GM23338 (cell line): ENCODE measurements at regions not wholly inside any gene's neighbourhood (a gene's known extent, or its start where the extent isn't known, plus 50 kb on each side); places are given as distances from the start of the nearest gene placed in this dataset.

Source experiments
- ATAC-seq: fragments of 200-7000 bp; cut with Tn5 transposase; 3 replicates; pipeline ENCODE4 v1.9.1; 2020
- DNase-seq: peaks from one replicate; pipeline ENCODE4 v3.0.0-alpha.2; 2015; ENCODE audit warnings: low spot score
- H2AFZ ChIP-seq: fragments of 200-600 bp; sonication (generic); 2 replicates; pipeline ENCODE4 v1.8.0; 2016; ENCODE audit warnings: antibody characterized with exemption, mild to moderate bottlenecking, moderate library complexity
- H3F3A ChIP-seq: fragments of 200-600 bp; sonication (generic); replicated peaks from 2 replicates; pipeline ENCODE4 v1.8.0; 2017; ENCODE audit warnings: antibody characterized with exemption, mixed run types, low read depth
- H3K27ac ChIP-seq: fragments of 200-600 bp; sonication (generic); 2 replicates; pipeline ENCODE4 v1.6.1; 2016; ENCODE audit warnings: low read depth
- H3K27me3 ChIP-seq: fragments of 200-600 bp; sonication (generic); 2 replicates; pipeline ENCODE4 v1.8.0; 2016; ENCODE audit warnings: mild to moderate bottlenecking, mixed run types, moderate library complexity; ENCODE audit not compliant: insufficient read depth
- H3K36me3 ChIP-seq: fragments of 200-600 bp; sonication (generic); 2 replicates; pipeline ENCODE4 v1.8.0; 2016; ENCODE audit warnings: mild to moderate bottlenecking; ENCODE audit not compliant: insufficient read depth
- H3K4me1 ChIP-seq: fragments of 200-600 bp; sonication (generic); 2 replicates; pipeline ENCODE4 v1.8.0; 2016; ENCODE audit warnings: mild to moderate bottlenecking, moderate library complexity; ENCODE audit not compliant: insufficient read depth
- H3K4me2 ChIP-seq: fragments of 200-600 bp; sonication (generic); 2 replicates; pipeline ENCODE4 v1.7.1; 2017; ENCODE audit warnings: mixed run types
- H3K4me3 ChIP-seq: fragments of 200-600 bp; sonication (generic); 2 replicates; pipeline ENCODE4 v1.6.1; 2016; ENCODE audit warnings: mixed run types
- H3K79me2 ChIP-seq: fragments of 200-600 bp; sonication (generic); replicated peaks from 2 replicates; pipeline ENCODE4 v1.8.0; 2017; ENCODE audit warnings: mild to moderate bottlenecking; ENCODE audit not compliant: insufficient read depth
- H3K9me2 ChIP-seq: fragments of 200-600 bp; sonication (generic); 2 replicates; pipeline ENCODE4 v1.8.0; 2017; ENCODE audit not compliant: insufficient read depth
- H4K20me1 ChIP-seq: fragments of 200-600 bp; sonication (generic); replicated peaks from 2 replicates; pipeline ENCODE4 v1.8.0; 2017; ENCODE audit warnings: mild to moderate bottlenecking; ENCODE audit not compliant: insufficient read depth
- H3K27ac Mint-ChIP-seq: 2 replicates; pipeline ENCODE4 v1.8.0; 2020; ENCODE audit warnings: inconsistent platforms, mild to moderate bottlenecking, moderate library complexity, mixed read lengths
- H3K27me3 Mint-ChIP-seq: 3 replicates; pipeline ENCODE4 v1.8.0; 2022; ENCODE audit warnings: low read depth, mild to moderate bottlenecking, moderate library complexity, mixed read lengths, inconsistent platforms; ENCODE audit not compliant: insufficient read depth, poor library complexity
- H3K36me3 Mint-ChIP-seq: 3 replicates; pipeline ENCODE4 v1.8.0; 2021; ENCODE audit warnings: low read depth, mild to moderate bottlenecking, inconsistent platforms, moderate library complexity, mixed read lengths
- H3K4me1 Mint-ChIP-seq: 3 replicates; pipeline ENCODE4 v1.8.0; 2020; ENCODE audit warnings: mild to moderate bottlenecking, inconsistent platforms, mixed read lengths
- H3K4me3 Mint-ChIP-seq: 3 replicates; pipeline ENCODE4 v1.8.0; 2021; ENCODE audit warnings: moderate library complexity, mild to moderate bottlenecking, inconsistent platforms, mixed read lengths
- H3K9me3 Mint-ChIP-seq: 3 replicates; pipeline ENCODE4 v1.8.0; 2020; ENCODE audit warnings: moderate library complexity, mild to moderate bottlenecking, inconsistent platforms, mixed read lengths
- CREB1 ChIP-seq: fragments of 250-450 bp; sonication (Bioruptor Pico); IDR thresholded peaks from 2 replicates; pipeline ENCODE4 v1.5.0; 2020; ENCODE audit warnings: low read depth, mild to moderate bottlenecking, moderate library complexity
- CTCF ChIP-seq, 2 experiments: fragments of 200-600 bp in 1 of 2; sonication (generic) in 1 of 2; conservative IDR thresholded peaks; 2 replicates each; pipeline versions ENCODE4 v1.5.1 to v1.6.1; 2016 to 2017; ENCODE audit warnings: antibody characterized with exemption in 2 of 2, low read depth in 2 of 2, mild to moderate bottlenecking in 2 of 2, moderate library complexity in 1 of 2
- EZH2 ChIP-seq: fragments of 200-600 bp; sonication (generic); IDR thresholded peaks from one replicate; pipeline ENCODE4 v1.8.0; 2017; ENCODE audit warnings: antibody characterized with exemption, mild to moderate bottlenecking, low read depth; ENCODE audit not compliant: unreplicated experiment
- JUNB ChIP-seq: IDR thresholded peaks from one replicate; pipeline ENCODE4 v1.6.1; 2016; ENCODE audit warnings: antibody characterized with exemption; ENCODE audit not compliant: unreplicated experiment
- NANOG ChIP-seq: IDR thresholded peaks from 2 replicates; pipeline ENCODE4 v1.6.1; 2016; ENCODE audit warnings: antibody characterized with exemption, borderline replicate concordance
- POLR2AphosphoS5 ChIP-seq: IDR thresholded peaks from 2 replicates; pipeline ENCODE4 v1.6.1; 2016; ENCODE audit warnings: antibody characterized with exemption, low read depth
- STAT1 ChIP-seq: IDR thresholded peaks from one replicate; pipeline ENCODE4 v1.6.1; 2016; ENCODE audit warnings: antibody characterized with exemption; ENCODE audit not compliant: unreplicated experiment
- ZNF114 ChIP-seq: fragments of 250-450 bp; sonication (Bioruptor Pico); IDR thresholded peaks from 2 replicates; pipeline ENCODE4 v1.5.0; 2020; ENCODE audit warnings: mild to moderate bottlenecking, moderate library complexity
- ZNF331 ChIP-seq: fragments of 250-450 bp; sonication (Bioruptor Pico); IDR thresholded peaks from 2 replicates; pipeline ENCODE4 v1.5.0; 2020; ENCODE audit warnings: low read depth, mild to moderate bottlenecking, moderate library complexity
- TF ChIP-seq, protein P1 (sequence below): IDR thresholded peaks from 2 replicates; pipeline ENCODE4 v1.6.1; 2016; ENCODE audit warnings: antibody characterized with exemption
- TF ChIP-seq, protein P2 (sequence below): IDR thresholded peaks from one replicate; pipeline ENCODE4 v1.6.1; 2018; ENCODE audit warnings: antibody characterized with exemption; ENCODE audit not compliant: unreplicated experiment

DNA sequence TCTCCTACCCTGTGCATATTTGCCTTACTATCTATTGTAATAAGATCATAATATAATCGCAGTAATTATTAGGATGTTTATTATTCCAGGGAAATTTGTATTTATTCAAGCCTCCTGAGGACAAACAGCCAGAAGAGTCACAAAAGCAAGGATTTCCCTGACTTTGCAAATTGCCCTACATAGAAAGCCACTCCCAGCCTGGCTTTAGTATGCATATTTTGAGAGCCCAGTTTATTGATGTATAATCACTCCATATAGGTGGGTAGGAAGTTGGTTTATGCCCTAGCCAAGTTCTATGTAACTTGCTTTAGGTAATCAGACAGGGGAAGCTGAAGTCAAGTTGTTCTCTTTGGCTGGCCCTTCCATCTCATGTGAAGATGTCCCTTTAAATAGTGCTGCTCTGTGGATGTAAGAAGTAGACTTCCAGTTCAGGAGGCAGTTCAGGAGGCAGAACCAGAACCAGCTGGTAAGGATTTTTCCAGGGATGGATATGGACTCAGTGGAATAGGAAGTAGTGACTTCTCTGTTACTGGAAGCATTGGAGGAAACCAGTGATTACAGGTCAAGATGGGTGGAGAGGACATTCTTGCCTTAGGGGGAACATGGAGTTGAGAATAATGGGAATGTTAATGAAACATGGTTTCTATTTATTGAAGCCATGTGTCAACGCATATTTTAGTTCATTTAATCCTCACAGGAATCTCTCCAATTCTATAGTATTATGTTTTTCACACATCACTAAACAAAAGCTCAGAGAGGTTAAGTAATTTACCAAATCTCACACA is 70.5 kb upstream of the KIT start (continued):
- no peak for TF ChIP-seq STAT1
- no peak for TF ChIP-seq ZNF331

- H3K27ac Mint-ChIP-seq = no peak overlapping the region
- TF ChIP-seq STAT1 (no peak), ZNF114 (no peak), NANOG (no peak), CTCF (conservative IDR thresholded peaks at IDR 0.05; ENCODE audit: low read depth in 2 of 2) (no peak)
- Histone ChIP-seq H3K79me2 (no peaks in the 10 kb centered on the region), H3K27me3 (no peaks in the 10 kb centered on the region), H3K4me2 (no peak overlapping the region), H3K4me3 (no peak overlapping the region), H2AFZ (no peak overlapping the region), H3K36me3 (no peaks in the 10 kb centered on the region), H3K4me1 (no peaks in the 10 kb centered on the region), H3K9me2 (peaks cover 4% of the 10 kb centered on the region; the same call in 1 of the 2 replicates), H3K27ac (no peak overlapping the region), H4K20me1 (no peaks in the 10 kb centered on the region), H3F3A (no peaks in the 10 kb centered on the region)
- no peaks in the 10 kb centered on the region for H3K27me3 Mint-ChIP-seq
- ATAC-seq (no peak), DNase-seq (no peak)
- H3K9me3 Mint-ChIP-seq = no peaks in the 10 kb centered on the region
- H3K4me3 Mint-ChIP-seq = no peak overlapping the region
- H3K4me1 Mint-ChIP-seq = no peaks in the 10 kb centered on the region
- H3K36me3 Mint-ChIP-seq = no peaks in the 10 kb centered on the region
These were observed 69.4 kb upstream of the KIT start for GRCh38 chr4:54588404-54588803.

DNA sequence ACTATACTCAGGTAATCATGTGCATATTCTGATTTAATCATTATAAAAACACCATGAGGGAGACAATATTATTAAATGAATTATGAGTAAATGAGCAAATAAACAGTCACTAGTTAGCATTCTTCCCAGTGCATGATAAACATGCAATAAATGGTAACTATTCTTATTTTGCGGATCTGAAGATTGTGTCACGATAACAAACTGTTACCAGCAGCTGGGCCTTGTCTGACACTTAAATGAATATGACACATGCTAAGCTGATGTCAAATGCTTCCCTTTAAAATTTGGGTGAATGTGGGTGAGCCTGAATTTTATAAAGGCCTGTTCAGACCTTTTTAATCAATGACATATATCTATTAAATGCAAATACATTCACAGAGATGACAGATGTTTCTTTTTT is 68.2 kb upstream of the KIT start:
- ATAC-seq (no peak), DNase-seq (no peak)
- H3K27me3 Mint-ChIP-seq = no peaks in the 10 kb centered on the region
- no peaks in the 10 kb centered on the region for H4K20me1 ChIP-seq
- 0 out of 2 replicates have a peak, but pooled peaks cover 4% of the 10 kb centered on the region for H3K9me2 ChIP-seq
- H3K27ac Mint-ChIP-seq = no peak overlapping the region
- no peaks in the 10 kb centered on the region for H3K36me3 Mint-ChIP-seq
- no peaks in the 10 kb centered on the region for H3K79me2 ChIP-seq
- H3K27me3 ChIP-seq = no peaks in the 10 kb centered on the region
- no peaks in the 10 kb centered on the region for H3F3A ChIP-seq
- no peak overlapping the region for H3K27ac ChIP-seq
- H3K4me3 ChIP-seq = no peak overlapping the region
- H3K4me1 Mint-ChIP-seq = no peaks in the 10 kb centered on the region
- no peaks in the 10 kb centered on the region for H3K4me1 ChIP-seq
- H2AFZ ChIP-seq = no peak overlapping the region
- H3K9me3 Mint-ChIP-seq = no peaks in the 10 kb centered on the region
- H3K4me2 ChIP-seq = no peak overlapping the region
- H3K4me3 Mint-ChIP-seq = no peak overlapping the region
- no peaks in the 10 kb centered on the region for H3K36me3 ChIP-seq
- TF ChIP-seq POLR2AphosphoS5 (no peak), JUNB (no peak), EZH2 (no peak), CREB1 (no peak), ZNF331 (no peak), CTCF (conservative IDR thresholded peaks at IDR 0.05; ENCODE audit: low read depth in 2 of 2) (no peak)
- TF ChIP-seq, protein P1, sequence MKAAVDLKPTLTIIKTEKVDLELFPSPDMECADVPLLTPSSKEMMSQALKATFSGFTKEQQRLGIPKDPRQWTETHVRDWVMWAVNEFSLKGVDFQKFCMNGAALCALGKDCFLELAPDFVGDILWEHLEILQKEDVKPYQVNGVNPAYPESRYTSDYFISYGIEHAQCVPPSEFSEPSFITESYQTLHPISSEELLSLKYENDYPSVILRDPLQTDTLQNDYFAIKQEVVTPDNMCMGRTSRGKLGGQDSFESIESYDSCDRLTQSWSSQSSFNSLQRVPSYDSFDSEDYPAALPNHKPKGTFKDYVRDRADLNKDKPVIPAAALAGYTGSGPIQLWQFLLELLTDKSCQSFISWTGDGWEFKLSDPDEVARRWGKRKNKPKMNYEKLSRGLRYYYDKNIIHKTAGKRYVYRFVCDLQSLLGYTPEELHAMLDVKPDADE = no peak
- TF ChIP-seq, protein P2, sequence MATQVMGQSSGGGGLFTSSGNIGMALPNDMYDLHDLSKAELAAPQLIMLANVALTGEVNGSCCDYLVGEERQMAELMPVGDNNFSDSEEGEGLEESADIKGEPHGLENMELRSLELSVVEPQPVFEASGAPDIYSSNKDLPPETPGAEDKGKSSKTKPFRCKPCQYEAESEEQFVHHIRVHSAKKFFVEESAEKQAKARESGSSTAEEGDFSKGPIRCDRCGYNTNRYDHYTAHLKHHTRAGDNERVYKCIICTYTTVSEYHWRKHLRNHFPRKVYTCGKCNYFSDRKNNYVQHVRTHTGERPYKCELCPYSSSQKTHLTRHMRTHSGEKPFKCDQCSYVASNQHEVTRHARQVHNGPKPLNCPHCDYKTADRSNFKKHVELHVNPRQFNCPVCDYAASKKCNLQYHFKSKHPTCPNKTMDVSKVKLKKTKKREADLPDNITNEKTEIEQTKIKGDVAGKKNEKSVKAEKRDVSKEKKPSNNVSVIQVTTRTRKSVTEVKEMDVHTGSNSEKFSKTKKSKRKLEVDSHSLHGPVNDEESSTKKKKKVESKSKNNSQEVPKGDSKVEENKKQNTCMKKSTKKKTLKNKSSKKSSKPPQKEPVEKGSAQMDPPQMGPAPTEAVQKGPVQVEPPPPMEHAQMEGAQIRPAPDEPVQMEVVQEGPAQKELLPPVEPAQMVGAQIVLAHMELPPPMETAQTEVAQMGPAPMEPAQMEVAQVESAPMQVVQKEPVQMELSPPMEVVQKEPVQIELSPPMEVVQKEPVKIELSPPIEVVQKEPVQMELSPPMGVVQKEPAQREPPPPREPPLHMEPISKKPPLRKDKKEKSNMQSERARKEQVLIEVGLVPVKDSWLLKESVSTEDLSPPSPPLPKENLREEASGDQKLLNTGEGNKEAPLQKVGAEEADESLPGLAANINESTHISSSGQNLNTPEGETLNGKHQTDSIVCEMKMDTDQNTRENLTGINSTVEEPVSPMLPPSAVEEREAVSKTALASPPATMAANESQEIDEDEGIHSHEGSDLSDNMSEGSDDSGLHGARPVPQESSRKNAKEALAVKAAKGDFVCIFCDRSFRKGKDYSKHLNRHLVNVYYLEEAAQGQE = no peak
